Nephron (organoid): ENCODE measurements at regions not wholly inside any gene's neighbourhood (a gene's known extent, or its start where the extent isn't known, plus 50 kb on each side); places are given as distances from the start of the nearest gene placed in this dataset.
A peak's percentile ranks its signal among the peaks of the same experiment; 100 is the strongest.
"Not testable (repeated sequence)": the region's sequence is repeated elsewhere in the genome, so short reads cannot be mapped to it uniquely, and the experiment has no call there.

Experiments
- H3K27ac Mint-ChIP-seq, 3 experiments: 2 replicates each; pipeline ENCODE4 v1.8.0; 2020; ENCODE audit warnings: mixed read lengths in 3 of 3, mild to moderate bottlenecking in 2 of 3, moderate library complexity in 1 of 3
- H3K27me3 Mint-ChIP-seq: 2 replicates; pipeline ENCODE4 v1.8.0; 2021; ENCODE audit warnings: low read depth, mild to moderate bottlenecking, moderate library complexity, mixed read lengths
- H3K36me3 Mint-ChIP-seq: 2 replicates; pipeline ENCODE4 v1.8.0; 2020; ENCODE audit warnings: low read depth, mixed read lengths
- H3K4me1 Mint-ChIP-seq: 2 replicates; pipeline ENCODE4 v1.8.0; 2020; ENCODE audit warnings: mixed read lengths
- H3K4me3 Mint-ChIP-seq, 3 experiments: 2 replicates each; pipeline ENCODE4 v1.8.0; 2020; ENCODE audit warnings: mild to moderate bottlenecking in 3 of 3, mixed read lengths in 3 of 3, moderate library complexity in 2 of 3
- H3K9me3 Mint-ChIP-seq: 2 replicates; pipeline ENCODE4 v1.8.0; 2020; ENCODE audit warnings: mixed read lengths
- TF ChIP-seq, protein P1 (sequence below), 3 experiments: fragments of 200-600 bp; sonication (generic); IDR thresholded peaks; one replicate each; pipeline ENCODE4 v1.5.0; 2021; ENCODE audit warnings: antibody characterized with exemption in 3 of 3; ENCODE audit not compliant: unreplicated experiment in 3 of 3

DNA sequence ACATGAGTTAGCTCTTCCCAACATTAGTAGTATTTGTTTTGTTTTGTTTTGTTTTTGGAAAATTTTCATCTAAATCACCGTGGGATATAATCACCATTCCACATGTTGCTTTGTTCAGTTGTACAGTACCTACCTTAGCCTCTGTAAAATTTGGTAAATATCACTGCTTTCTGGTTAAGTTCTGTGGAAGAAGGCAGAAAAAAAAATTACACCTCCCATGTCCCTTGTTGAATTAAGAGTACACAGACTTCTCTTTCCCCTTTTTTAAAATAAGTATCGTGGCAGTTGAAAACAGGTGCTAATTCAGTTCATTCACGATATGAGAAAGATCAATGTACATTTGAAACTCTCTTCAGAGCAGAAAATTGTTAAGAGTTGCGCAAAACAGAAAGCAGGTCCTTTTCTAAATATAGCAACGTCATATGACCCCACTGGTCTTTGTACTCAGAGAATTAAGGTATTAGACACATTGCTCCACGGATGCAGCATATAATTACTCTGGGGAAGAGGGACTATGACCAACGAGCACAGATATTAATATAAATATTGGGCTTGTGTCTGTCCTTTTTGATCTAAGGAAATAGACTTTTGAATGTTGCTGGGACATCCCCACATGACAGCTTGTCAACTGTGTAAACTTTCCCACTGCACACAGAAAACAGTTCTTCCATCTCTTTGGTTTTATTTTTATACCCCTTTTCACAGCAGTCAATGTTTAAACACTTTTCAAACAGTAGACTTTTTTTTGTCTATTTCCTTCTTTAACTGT, 58.6 kb upstream of the ZNF217 start:
- H3K4me1 Mint-ChIP-seq, result peaks cover 32% of the 10 kb centered on the region
- H3K9me3 Mint-ChIP-seq, result no peaks in the 10 kb centered on the region
- H3K36me3 Mint-ChIP-seq, result no peaks in the 10 kb centered on the region
- peaks cover 4% of the 10 kb centered on the region for H3K27me3 Mint-ChIP-seq
- TF ChIP-seq, protein P1, sequence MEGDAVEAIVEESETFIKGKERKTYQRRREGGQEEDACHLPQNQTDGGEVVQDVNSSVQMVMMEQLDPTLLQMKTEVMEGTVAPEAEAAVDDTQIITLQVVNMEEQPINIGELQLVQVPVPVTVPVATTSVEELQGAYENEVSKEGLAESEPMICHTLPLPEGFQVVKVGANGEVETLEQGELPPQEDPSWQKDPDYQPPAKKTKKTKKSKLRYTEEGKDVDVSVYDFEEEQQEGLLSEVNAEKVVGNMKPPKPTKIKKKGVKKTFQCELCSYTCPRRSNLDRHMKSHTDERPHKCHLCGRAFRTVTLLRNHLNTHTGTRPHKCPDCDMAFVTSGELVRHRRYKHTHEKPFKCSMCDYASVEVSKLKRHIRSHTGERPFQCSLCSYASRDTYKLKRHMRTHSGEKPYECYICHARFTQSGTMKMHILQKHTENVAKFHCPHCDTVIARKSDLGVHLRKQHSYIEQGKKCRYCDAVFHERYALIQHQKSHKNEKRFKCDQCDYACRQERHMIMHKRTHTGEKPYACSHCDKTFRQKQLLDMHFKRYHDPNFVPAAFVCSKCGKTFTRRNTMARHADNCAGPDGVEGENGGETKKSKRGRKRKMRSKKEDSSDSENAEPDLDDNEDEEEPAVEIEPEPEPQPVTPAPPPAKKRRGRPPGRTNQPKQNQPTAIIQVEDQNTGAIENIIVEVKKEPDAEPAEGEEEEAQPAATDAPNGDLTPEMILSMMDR (IDR thresholded peaks at IDR 0.05; ENCODE audit: unreplicated experiment in 3 of 3), result no peak
- peak overlapping the region; percentile 79 to 86 (median 82) for H3K27ac Mint-ChIP-seq
- H3K4me3 Mint-ChIP-seq, result peak overlapping the region in 1 of 3 experiments; percentile 24

DNA sequence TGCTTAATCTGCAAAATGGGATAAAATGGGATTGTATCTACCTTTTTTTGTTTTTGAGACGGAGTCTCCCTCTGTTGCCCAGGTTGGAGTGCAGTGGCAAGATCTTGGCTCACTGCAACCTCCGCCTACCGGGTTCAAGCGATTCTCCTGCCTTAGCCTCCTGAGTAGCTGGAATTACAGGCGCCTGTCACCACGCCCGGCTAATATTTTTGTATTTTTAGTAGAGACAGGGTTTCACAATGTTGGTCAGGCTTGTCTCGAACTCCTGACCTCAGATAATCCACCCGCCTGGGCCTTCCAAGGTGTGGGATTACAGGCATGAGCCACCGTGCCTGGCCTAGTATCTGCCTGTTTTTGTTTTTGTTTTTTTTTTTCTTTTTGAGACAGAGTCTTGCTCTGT, 55.9 kb upstream of the ZNF217 start:
- H3K4me1 Mint-ChIP-seq, result peaks cover 16% of the 10 kb centered on the region
- not testable (repeated sequence) for H3K36me3 Mint-ChIP-seq, H3K4me3 Mint-ChIP-seq, H3K27me3 Mint-ChIP-seq, H3K9me3 Mint-ChIP-seq, H3K27ac Mint-ChIP-seq

DNA sequence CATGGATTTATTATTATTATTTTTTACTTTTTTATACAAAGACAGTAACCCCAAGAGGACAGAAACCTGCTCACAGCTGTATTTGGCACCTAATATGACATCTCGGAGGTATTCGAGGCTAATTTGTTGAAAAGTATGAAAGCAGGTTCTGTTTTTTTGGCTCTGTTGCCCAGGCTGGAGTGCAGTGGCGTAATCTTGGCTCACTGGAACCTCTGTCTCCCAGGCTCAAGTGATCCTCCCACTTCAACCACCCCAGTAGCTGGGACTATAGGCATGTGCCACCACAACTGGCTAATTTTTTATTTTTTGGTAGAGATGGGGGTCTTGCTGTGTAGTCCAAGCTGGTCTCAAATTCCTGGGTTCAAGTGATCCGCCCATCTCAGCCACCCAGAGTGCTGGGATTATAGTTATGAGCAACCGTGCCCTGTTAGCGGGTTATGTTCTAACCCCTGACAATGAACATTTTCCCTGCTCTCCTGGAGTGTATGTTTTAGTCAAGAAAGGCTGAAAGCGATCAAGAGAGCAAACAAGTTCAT, 53.7 kb upstream of the ZNF217 start:
- peaks cover 4% of the 10 kb centered on the region for H3K27me3 Mint-ChIP-seq
- no peak overlapping the region for H3K27ac Mint-ChIP-seq
- no peaks in the 10 kb centered on the region for H3K36me3 Mint-ChIP-seq
- H3K4me1 Mint-ChIP-seq, result peaks cover 14% of the 10 kb centered on the region
- TF ChIP-seq, protein P1 (IDR thresholded peaks at IDR 0.05; ENCODE audit: unreplicated experiment in 3 of 3), result no peak
- H3K4me3 Mint-ChIP-seq, result no peak overlapping the region
- H3K9me3 Mint-ChIP-seq, result no peaks in the 10 kb centered on the region

- TF ChIP-seq, protein P1 (IDR thresholded peaks at IDR 0.05; ENCODE audit: unreplicated experiment in 3 of 3), result no peak
- Mint-ChIP-seq H3K27ac (no peak overlapping the region), H3K9me3 (no peaks in the 10 kb centered on the region), H3K4me3 (no peak overlapping the region), H3K27me3 (peaks cover 4% of the 10 kb centered on the region), H3K4me1 (peaks cover 10% of the 10 kb centered on the region), H3K36me3 (no peaks in the 10 kb centered on the region)
These were observed 52.9 kb upstream of the ZNF217 start for GRCh38 chr20:53646550-53646949.

DNA sequence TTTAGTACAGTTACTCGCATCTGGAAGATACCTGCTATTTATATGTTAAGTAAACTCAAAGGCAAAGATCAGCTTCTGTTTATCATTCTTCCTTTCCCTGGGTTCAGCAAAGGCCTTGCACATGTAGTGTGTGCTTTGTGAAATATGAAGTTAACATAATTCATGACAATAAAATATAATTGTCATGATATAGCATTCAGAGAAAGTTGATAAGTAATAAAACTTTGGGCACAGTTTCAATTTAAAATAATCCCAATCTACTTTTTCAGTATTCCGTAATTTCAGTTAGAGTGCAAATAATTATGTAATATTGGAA, 51.9 kb upstream of the ZNF217 start:
- peaks cover 4% of the 10 kb centered on the region for H3K27me3 Mint-ChIP-seq
- H3K36me3 Mint-ChIP-seq, result no peaks in the 10 kb centered on the region
- no peak overlapping the region for H3K4me3 Mint-ChIP-seq
- H3K9me3 Mint-ChIP-seq, result no peaks in the 10 kb centered on the region
- no peak overlapping the region for H3K27ac Mint-ChIP-seq
- TF ChIP-seq, protein P1 (IDR thresholded peaks at IDR 0.05; ENCODE audit: unreplicated experiment in 3 of 3), result no peak
- H3K4me1 Mint-ChIP-seq, result peaks cover 10% of the 10 kb centered on the region

DNA sequence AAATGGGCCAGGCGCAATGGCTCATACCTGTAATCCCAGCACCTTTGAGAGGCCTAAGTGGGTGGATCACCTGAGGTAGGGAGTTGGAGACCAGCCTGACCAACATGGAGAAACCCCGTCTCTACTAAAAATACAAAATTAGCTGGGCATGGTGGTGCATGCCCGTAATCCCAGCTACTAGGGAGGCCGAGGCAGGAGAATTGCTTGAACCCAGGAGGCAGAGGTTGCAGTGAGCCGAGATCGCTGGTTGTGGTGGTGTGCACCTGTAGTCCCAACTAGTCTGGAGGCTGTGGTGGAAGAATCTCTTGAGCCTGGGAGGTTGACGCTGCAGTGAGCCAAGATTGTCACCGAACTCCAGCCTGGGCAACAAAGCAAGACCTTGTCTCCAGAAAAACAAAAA, 50.5 kb upstream of the ZNF217 start:
- not testable (repeated sequence) for H3K36me3 Mint-ChIP-seq, H3K27me3 Mint-ChIP-seq, H3K4me1 Mint-ChIP-seq, H3K27ac Mint-ChIP-seq, H3K4me3 Mint-ChIP-seq, H3K9me3 Mint-ChIP-seq
